Putamen (tissue), 1 donor: ENCODE measurements at regions not wholly inside any gene's neighbourhood (a gene's known extent, or its start where the extent isn't known, plus 50 kb on each side); places are given as distances from the start of the nearest gene placed in this dataset.

Experiments
- DNase-seq: peaks from one replicate; pipeline ENCODE4 v3.0.0-alpha.2; 2016; ENCODE audit warnings: low spot score

DNA sequence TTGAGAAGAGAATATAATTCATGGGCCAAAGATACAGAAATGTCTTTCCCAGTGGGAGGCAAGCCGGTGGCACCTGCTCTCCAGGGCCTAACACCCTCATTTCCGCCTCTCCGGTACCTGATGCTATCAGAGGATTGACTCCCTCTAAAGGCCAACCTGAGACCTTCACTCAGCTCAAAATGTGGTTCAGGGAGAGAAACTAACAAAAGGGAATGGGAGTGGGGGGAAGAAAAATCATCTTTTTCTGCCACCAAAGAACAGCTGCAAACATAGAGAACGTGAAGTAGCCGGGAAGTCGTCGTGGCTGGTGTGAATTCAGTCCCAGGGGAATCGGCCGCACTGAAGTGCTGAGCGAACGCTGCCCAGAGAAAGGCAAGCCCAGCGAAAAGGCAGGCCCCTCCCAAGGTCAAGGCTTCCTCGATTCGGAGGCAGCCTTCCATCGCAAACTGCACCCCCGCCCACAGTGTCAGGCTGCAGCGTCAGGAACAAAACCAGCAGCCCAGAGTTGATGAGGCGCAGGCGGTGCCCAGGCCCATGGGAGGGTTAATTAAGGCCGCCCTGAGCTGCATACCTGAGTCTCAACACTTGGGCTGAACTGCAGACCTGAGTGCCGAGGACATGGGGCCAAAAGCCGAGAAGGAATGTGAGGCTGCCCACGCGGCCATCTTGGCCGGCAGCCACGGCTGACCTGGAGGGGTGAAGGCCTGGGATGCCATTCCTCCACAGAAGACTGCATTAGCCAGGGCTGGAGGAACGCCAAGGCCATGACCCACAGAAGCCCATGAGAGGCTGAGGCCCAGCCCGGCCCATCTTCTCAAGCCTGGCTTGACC lies 160.2 kb downstream of the PSMG1 start:
- no peak for DNase-seq

GRCh38 chr21:39022466-39022862 lies 160.8 kb downstream of the PSMG1 start:
- DNase-seq: no peak

DNA sequence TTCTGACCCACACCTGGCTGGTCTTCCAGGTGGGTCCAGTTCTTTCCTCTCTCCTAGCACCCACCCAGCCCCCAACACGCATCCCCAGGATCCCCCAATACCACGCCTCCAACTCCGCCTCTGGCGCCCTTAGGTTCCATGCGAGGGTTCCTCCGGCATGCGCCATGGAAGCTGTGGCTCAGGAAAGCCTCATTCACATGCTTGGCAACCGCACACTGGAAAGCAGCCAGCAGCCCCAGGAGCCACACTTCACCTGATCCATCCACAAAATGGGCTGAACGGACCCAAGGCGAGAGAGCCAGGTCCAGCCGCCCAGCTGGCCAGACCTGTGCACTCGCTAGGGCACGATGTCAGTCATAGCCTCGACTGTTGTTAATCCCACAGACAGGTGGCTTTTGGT lies 161.2 kb downstream of the PSMG1 start:
- no peak for DNase-seq

DNA sequence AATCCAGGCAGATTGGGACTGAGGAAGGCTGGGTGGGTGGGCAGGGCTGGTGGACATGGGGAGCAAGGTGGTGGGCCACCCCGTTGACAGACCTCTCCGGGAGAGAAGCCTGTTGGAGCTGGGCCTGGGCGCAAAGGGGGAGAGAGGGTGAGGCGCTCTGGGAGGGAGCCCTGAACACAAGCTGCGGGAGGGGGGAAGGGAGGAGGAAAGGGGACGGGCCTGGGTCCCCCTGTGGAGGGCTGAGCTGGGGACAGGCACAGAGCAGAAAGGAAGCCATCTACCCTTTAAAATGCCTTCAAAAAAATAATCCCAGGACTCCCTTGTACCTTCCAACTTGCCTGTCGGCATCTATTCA lies 161.8 kb downstream of the PSMG1 start:
- no peak for DNase-seq

DNA sequence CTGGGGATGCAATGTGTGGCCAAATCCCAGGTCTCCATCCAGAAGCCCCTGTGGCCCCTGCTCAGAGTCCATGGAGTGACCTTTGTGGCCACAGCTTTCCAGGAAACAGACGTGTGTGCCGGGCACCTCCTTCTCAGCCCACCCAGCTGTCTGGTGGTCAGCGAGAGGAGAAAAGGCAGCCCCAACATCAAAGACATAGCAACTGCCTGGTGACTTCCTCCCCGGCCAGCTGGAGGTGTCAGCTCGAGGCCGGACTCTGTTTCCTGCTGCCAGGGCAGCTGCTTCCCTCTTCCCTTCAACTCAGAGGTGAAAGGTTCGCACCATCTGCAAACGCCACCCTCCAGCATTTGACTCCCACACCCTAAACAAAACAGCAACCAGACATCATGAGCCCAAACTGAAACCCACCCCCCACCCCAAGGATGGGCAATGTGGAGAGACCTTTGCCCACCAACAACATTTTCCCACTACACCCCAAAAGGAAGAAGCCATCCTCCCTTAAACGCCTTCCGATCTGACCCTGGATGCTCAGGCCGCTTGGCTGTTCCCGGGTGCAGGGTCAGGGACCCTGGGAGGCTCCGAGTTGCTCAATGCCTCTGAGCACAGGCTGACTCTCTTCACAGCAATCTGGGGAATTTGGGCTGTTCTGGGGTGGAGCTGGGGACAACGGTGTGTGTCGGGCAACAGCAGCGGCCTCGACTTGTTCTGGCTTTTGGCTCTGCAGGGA lies 162.3 kb downstream of the PSMG1 start:
- DNase-seq: no peak

DNA sequence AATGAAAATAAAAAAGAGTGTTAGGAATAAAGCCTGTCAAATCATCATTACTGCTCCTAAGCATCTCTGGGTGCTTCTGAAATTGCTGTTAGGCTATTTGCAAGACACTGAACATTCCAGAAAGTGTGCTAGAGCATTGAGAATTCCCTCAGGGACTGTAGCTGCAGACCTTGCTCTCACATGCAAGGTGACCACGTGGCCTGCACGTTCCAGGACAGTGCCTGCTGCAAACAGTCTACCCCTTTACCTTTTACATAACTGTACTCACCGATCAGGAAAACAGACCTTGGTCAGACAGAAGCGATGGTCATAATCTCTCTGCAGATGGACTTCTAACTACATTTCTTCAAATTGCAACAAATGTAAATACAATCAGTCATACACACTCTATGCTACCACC lies 164.5 kb downstream of the PSMG1 start:
- no peak for DNase-seq

- DNase-seq: no peak
These were observed 166.4 kb downstream of the PSMG1 start for GRCh38 chr21:39016740-39017315.

GRCh38 chr21:39014747-39015146 lies 168.5 kb downstream of the PSMG1 start:
- DNase-seq: no peak

- DNase-seq: no peak
These were observed 170.7 kb downstream of the PSMG1 start for GRCh38 chr21:39012326-39013230.

- no peak for DNase-seq
These were observed 171.3 kb downstream of the PSMG1 start for GRCh38 chr21:39011911-39012310.

GRCh38 chr21:39010629-39011404 lies 172.4 kb downstream of the PSMG1 start:
- DNase-seq: no peak

- DNase-seq: peak; percentile 28
These were observed 173.5 kb downstream of the PSMG1 start for GRCh38 chr21:39009587-39010225.

GRCh38 chr21:39007985-39008384 lies 175.3 kb downstream of the PSMG1 start:
- no peak for DNase-seq

- DNase-seq: no peak
These were observed 175.7 kb downstream of the PSMG1 start for GRCh38 chr21:39007532-39007931.

GRCh38 chr21:39006571-39007311 lies 176.5 kb downstream of the PSMG1 start:
- peak; percentile 53 for DNase-seq

GRCh38 chr21:39005502-39005787 lies 177.8 kb downstream of the PSMG1 start:
- no peak for DNase-seq

DNA sequence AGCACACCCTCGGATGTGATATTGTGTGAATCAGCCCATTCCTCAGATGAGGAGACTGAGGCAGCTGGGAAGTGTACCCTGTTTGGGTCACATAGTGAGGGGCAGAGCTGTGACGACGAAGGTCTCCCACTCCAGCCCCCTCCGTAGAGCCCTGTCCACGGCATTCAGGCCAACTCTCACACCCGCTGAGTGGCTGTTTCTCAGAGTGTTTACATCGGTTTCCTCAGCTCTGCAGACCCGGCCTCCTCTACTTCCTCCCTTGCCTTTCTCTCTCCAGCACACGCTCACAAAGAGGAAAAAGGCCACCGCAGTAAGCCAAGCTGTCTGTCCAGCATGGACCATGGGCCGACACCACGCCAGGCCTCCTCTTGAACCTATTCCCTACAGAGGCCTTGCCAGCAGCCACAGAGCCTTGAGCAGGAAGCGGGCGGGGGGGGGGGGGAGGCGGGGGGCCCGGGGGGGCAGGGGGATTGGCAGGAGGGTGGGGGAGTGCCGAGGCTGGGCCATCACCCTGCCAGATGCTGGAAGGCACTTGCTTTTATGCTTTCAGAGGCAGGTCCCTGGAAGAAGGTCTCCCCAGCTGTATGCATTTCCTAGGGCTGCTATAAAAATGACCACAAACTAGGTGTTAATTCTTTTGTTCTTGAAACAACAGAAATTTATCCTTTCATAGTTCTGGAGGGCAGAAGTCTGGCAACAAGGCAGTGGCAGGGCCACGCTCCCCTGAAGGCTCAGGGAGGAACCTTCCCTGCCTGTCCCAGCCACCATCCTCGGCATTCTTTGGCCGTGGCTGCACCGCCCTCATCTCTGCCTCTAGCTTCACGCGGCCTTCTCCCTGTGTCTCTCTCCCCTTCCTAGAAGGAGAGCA lies 178.4 kb downstream of the PSMG1 start:
- DNase-seq: peak; percentile 40

- no peak for DNase-seq
These were observed 179.1 kb downstream of the PSMG1 start for GRCh38 chr21:39003982-39004633.

DNA sequence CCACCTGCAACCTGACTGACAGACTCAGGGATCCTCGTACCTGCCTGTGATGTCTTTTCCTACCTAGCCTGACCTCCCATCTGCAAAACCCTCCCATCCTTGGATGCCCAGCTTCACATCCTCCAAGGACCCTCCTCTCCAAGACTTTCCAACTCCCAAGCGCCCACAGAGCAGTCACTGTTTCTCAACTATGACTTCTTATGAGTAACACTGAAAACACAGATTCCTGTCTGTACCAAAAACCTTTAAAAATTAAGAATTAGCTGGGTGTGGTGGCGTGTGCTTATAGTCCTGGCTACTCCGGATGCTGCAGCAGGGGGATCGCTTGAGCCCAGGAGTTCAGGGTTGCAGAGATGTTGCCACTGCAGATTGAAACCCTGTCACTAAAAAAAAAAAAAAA lies 181.9 kb downstream of the PSMG1 start:
- no peak for DNase-seq
